ENCODE measurements at regions not wholly inside any gene's neighbourhood (a gene's known extent, or its start where the extent isn't known, plus 50 kb on each side); places are given as distances from the start of the nearest gene placed in this dataset.

DNA sequence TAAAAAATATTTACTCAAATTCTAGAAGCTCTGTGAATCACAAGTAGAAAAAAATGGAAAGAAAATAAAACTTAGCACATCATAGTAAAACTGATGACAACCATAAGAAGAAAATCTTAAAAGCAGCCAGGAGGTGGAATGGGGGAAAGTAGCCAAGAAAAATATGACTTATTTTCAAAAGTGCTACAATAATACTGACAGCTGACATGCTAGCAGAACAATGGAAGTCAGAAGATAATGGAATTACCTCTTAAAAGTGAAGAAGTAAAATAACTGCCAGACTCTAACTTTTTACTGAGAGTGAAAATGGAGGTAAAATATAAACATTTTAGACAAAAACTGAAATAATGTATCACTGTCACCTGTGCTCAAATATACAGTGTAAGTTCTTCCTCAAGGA lies 532.2 kb upstream of the SGCD start:
- TF ChIP-seq, protein P1, sequence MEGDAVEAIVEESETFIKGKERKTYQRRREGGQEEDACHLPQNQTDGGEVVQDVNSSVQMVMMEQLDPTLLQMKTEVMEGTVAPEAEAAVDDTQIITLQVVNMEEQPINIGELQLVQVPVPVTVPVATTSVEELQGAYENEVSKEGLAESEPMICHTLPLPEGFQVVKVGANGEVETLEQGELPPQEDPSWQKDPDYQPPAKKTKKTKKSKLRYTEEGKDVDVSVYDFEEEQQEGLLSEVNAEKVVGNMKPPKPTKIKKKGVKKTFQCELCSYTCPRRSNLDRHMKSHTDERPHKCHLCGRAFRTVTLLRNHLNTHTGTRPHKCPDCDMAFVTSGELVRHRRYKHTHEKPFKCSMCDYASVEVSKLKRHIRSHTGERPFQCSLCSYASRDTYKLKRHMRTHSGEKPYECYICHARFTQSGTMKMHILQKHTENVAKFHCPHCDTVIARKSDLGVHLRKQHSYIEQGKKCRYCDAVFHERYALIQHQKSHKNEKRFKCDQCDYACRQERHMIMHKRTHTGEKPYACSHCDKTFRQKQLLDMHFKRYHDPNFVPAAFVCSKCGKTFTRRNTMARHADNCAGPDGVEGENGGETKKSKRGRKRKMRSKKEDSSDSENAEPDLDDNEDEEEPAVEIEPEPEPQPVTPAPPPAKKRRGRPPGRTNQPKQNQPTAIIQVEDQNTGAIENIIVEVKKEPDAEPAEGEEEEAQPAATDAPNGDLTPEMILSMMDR (IDR thresholded peaks at IDR 0.05), result no peak
- no peak for TF ChIP-seq POLR2AphosphoS5 (IDR thresholded peaks at IDR 0.05)
- TF ChIP-seq POLR2A (IDR thresholded peaks at IDR 0.05), result no peak
- DNase-seq (ENCODE audit: low spot score in 2 of 2), result no peak
- intact Hi-C loops (cut with DNase I; ENCODE audit: low total_unique reads), result no loop called here

DNA sequence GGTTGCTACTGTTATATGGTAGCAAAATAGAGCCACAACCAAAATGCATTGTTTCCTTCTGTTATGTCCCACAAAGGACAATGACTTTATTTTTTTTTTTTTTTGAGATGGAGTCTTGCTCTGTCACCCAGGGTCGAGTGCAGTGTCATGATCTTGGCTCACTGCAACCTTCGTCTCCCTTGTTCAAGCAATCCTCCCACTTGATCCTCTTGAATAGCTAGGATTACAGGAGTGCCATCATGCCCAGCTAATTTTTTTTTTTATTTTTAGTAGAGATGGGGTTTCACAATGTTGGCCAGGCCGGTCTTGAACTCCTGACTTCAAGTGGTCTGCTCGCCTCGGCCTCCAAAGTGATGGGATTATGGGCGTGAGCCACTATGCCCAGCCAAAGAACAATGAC lies 527.7 kb upstream of the SGCD start:
- Histone ChIP-seq H3K36me3 (no peaks in the 10 kb centered on the region), H3K9me3 (peaks cover 9 to 19% of the 10 kb centered on the region in 2 donors), H3K27ac (no peak overlapping the region), H3K4me3 (no peak overlapping the region), H3K27me3 (no peaks in the 10 kb centered on the region), H3K4me1 (no peaks in the 10 kb centered on the region)
- intact Hi-C loops (cut with DNase I; ENCODE audit: low total_unique reads), result no loop called here
- no peak for DNase-seq (ENCODE audit: low spot score in 2 of 2)
- TF ChIP-seq POLR2AphosphoS5 (IDR thresholded peaks at IDR 0.05), result no peak
- no peak for TF ChIP-seq POLR2A (IDR thresholded peaks at IDR 0.05)
- TF ChIP-seq, protein P1 (IDR thresholded peaks at IDR 0.05), result no peak

More for the DNA sequence above, 532.2 kb upstream of the SGCD start:
- no peaks in the 10 kb centered on the region for H3K36me3 ChIP-seq
- H3K4me1 ChIP-seq, result no peaks in the 10 kb centered on the region
- H3K4me3 ChIP-seq, result no peak overlapping the region
- H3K9me3 ChIP-seq, result peaks cover 24 to 28% of the 10 kb centered on the region in 2 donors
- H3K27ac ChIP-seq, result no peak overlapping the region
- H3K27me3 ChIP-seq, result no peaks in the 10 kb centered on the region

DNA sequence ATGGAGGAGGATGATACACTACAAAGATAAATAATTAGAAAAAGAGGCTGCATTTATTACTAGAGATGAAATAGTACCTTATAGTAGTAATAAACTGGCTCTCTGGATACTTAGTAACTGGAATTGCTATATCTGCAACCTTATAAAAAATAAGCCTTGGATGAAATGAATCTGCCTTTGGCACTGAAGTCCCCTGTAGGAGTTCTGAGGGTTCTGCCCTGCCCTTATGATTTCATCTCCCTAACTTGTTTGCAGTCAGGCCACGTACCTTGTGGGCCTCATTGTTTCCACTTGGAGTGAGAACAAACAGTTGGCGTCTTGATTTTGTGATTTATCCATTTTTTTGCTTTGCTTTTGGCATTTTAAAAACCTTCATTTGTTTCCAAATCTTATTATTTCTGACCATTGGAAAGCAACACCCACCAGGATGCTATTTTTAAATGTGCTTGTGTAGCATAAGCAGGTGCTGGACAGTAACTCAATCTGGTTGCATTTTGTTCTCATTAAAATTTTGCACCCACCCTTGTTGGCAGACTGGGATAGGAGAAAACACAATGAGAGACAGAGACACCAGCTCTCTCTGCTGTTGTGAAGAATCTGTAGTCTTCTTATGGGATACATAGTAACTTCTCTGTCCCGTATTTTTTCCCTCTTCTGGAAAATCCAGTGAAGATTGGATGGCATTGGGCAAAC lies 518.9 kb upstream of the SGCD start:
- Histone ChIP-seq H3K4me1 (no peaks in the 10 kb centered on the region), H3K4me3 (no peak overlapping the region), H3K27ac (no peak overlapping the region), H3K27me3 (no peaks in the 10 kb centered on the region), H3K9me3 (no peaks in the 10 kb centered on the region), H3K36me3 (no peaks in the 10 kb centered on the region)
- intact Hi-C loops (cut with DNase I; ENCODE audit: low total_unique reads), result no loop called here
- no peak for DNase-seq (ENCODE audit: low spot score in 2 of 2)
- TF ChIP-seq POLR2AphosphoS5 (IDR thresholded peaks at IDR 0.05), result no peak
- TF ChIP-seq, protein P1 (IDR thresholded peaks at IDR 0.05), result no peak
- no peak for TF ChIP-seq POLR2A (IDR thresholded peaks at IDR 0.05)

DNA sequence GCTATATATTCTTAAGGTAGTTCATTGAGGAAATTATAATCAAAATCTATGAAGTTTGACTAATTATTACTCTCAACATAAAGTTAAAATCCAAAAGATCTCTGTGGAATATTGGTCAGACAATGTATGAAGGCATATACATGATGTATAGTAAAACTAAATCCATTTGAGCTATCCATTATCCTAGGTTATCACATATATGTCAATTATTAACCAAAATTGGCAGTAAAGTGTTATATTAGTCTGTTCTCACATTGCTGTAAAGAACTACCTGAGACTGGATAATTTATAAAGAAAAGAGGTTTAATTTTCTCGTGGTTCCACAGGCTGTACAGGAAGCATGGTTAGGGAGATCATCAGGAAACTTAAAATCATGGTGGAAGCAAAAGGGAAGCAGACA lies 511.7 kb upstream of the SGCD start:
- Histone ChIP-seq H3K4me3 (no peak overlapping the region), H3K27me3 (no peaks in the 10 kb centered on the region), H3K4me1 (no peaks in the 10 kb centered on the region), H3K9me3 (no peaks in the 10 kb centered on the region), H3K36me3 (no peaks in the 10 kb centered on the region), H3K27ac (no peak overlapping the region)
- intact Hi-C loops (cut with DNase I; ENCODE audit: low total_unique reads), result no loop called here
- TF ChIP-seq POLR2A (IDR thresholded peaks at IDR 0.05), result no peak
- no peak for DNase-seq (ENCODE audit: low spot score in 2 of 2)

DNA sequence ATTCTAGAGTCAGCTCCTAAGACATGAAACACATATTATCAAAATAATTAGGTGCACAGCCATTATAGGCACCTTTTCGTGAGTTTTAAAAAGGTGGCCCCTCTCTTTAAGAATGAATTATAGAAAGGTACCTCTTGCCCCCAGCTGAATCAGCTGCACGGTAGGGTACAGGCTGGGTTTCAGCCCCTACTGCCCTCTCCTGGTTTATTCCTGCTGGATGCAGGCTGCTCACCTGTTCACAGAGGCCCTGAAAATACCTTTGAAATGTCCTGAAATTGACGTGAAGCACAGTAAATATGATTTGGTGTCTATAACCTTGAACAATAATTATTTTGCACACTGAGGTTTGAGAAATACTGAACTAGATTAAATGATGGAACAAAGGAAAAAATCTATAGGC lies 504.8 kb upstream of the SGCD start:
- H3K27me3 ChIP-seq, result no peaks in the 10 kb centered on the region
- H3K36me3 ChIP-seq, result no peaks in the 10 kb centered on the region
- H3K27ac ChIP-seq, result no peak overlapping the region
- H3K9me3 ChIP-seq, result no peaks in the 10 kb centered on the region
- no peak for DNase-seq (ENCODE audit: low spot score in 2 of 2)
- intact Hi-C loops (cut with DNase I; ENCODE audit: low total_unique reads), result no loop called here
- no peaks in the 10 kb centered on the region for H3K4me1 ChIP-seq
- H3K4me3 ChIP-seq, result no peak overlapping the region
- TF ChIP-seq POLR2AphosphoS5 (IDR thresholded peaks at IDR 0.05) (no peak), POLR2A (IDR thresholded peaks at IDR 0.05) (no peak)
- TF ChIP-seq, protein P1 (IDR thresholded peaks at IDR 0.05), result no peak
